ENCODE measurements at regions not wholly inside any gene's neighbourhood (a gene's known extent, or its start where the extent isn't known, plus 50 kb on each side); places are given as distances from the start of the nearest gene placed in this dataset.

DNA sequence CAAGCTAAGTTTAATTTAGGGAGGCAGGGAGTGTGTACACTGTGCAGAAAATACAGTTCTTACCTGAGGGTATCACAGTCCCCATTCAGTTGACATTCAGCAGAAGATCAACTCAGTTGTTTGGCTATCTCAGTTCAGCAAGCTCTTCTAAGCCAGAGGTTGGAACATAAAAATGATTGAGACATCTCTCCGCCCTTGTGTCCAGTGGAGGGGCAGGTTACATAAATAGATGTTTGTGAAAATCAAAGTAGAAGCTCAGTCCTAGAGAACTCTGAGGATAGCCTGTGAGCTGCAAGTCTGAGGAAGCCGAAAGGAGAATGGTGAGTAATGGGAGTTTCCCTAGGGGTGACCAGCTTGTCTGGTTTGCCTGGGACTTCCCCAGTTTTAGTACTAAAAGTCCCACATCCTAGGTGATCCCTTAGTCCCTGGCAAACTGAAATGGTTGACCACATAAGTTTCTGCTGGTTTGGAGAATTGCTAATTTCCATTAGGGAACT is 251.4 kb upstream of the ATP2B1 start:
- intact Hi-C loops (cut with micrococcal nuclease), result loop anchor here (1.0 to 5.0 kb wide), 3 partner anchors 10 to 418 kb away; no protein-coding TSS in a partner anchor
- H3K27me3 Mint-ChIP-seq (ENCODE audit: low read depth), result no peaks in the 10 kb centered on the region
- H3K4me1 Mint-ChIP-seq (ENCODE audit: low read depth), result peaks cover 14% of the 10 kb centered on the region
- peak; percentile 51 for DNase-seq
- CTCF ChIA-PET, result interaction anchor here (0.6 to 1.6 kb wide), 3 partner anchors 10 to 196 kb away, joined by 3 to 5 read pairs (median 5); no protein-coding TSS in a partner anchor
- H3K27ac Mint-ChIP-seq, result no peak overlapping the region
- no peaks in the 10 kb centered on the region for H3K36me3 Mint-ChIP-seq (ENCODE audit: low read depth)
- H3K4me3 Mint-ChIP-seq, result no peak overlapping the region
- H3K9me3 Mint-ChIP-seq, result no peaks in the 10 kb centered on the region

DNA sequence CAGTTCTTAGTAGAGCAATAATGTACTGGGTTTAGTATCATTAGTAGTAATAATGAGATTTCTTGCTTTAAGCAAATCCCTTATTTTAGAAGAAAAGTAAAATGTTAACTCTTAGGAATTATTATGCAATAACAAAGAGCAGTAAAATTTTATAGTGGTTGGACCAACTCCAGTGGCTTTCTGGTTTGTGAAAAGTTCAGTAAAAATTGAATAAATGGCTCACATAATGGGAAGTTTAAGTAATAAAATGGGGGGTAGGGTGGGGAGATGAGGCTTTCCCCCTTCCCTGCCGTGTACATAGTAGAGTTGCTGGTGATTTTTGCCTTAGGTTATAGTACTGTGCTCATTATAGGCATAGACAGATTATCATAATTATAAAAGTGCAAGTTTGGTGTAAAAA is 250.5 kb upstream of the ATP2B1 start:
- Mint-ChIP-seq H3K4me3 (no peak overlapping the region), H3K27me3 (ENCODE audit: low read depth) (no peaks in the 10 kb centered on the region), H3K4me1 (ENCODE audit: low read depth) (peaks cover 14% of the 10 kb centered on the region), H3K27ac (no peak overlapping the region), H3K36me3 (ENCODE audit: low read depth) (no peaks in the 10 kb centered on the region), H3K9me3 (no peaks in the 10 kb centered on the region)
- intact Hi-C loops (cut with micrococcal nuclease), result loop anchor here (10.0 kb wide), 1 partner anchor 944 kb away; no protein-coding TSS in a partner anchor
- DNase-seq, result no peak
- CTCF ChIA-PET, result interaction anchor here (1.6 kb wide), 1 partner anchor 9 kb away, joined by 5 read pairs; no protein-coding TSS in a partner anchor

DNA sequence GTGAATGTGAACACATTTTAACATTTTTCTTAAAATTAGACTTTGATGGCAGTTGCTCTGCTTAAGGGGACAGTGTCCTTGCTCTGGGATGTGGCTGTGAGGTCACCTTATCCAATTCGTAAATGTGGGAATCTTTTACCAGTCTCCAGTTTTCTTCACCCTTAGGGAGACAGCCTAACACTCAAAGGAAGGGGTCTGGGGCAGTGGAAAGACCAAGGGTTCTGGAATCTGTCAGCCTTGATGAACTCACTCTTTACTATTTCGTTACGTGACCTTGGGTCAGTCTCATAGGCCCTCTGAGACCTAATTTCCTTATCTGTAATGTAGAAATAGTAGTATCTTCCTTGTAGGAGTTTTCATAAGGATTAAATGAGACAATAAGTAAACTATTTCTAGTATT is 245.6 kb upstream of the ATP2B1 start:
- intact Hi-C loops (cut with micrococcal nuclease), result loop anchor here (5.0 to 10.0 kb wide), 2 partner anchors 482 to 939 kb away; no protein-coding TSS in a partner anchor
- Mint-ChIP-seq H3K4me3 (no peak overlapping the region), H3K27ac (no peak overlapping the region), H3K36me3 (ENCODE audit: low read depth) (no peaks in the 10 kb centered on the region), H3K4me1 (ENCODE audit: low read depth) (peaks cover 22% of the 10 kb centered on the region), H3K9me3 (no peaks in the 10 kb centered on the region), H3K27me3 (ENCODE audit: low read depth) (no peaks in the 10 kb centered on the region)
- DNase-seq, result no peak
- CTCF ChIA-PET, result no interaction called here

DNA sequence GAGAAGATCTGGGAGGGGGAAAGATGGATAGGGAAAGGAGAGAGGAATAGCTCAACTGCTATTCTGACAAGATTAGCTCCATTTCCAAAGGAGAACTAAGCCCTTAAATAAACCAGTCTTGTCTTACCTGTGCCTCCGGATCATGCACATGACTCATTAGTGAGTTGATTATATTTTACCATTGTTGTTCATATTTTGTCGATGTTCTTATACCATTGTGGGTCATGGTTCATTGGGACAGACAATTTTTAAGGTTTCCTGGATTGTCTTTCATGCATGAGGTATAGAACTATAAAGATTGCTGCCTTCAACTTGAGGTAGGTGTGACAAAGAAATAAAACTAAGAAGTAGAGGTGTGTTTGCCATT is 243.0 kb upstream of the ATP2B1 start:
- CTCF ChIA-PET, result interaction anchor here (0.6 kb wide), 1 partner anchor 252 kb away, joined by 3 read pairs; no protein-coding TSS in a partner anchor
- H3K27ac Mint-ChIP-seq, result no peak overlapping the region
- H3K4me1 Mint-ChIP-seq (ENCODE audit: low read depth), result peaks cover 39% of the 10 kb centered on the region

DNA sequence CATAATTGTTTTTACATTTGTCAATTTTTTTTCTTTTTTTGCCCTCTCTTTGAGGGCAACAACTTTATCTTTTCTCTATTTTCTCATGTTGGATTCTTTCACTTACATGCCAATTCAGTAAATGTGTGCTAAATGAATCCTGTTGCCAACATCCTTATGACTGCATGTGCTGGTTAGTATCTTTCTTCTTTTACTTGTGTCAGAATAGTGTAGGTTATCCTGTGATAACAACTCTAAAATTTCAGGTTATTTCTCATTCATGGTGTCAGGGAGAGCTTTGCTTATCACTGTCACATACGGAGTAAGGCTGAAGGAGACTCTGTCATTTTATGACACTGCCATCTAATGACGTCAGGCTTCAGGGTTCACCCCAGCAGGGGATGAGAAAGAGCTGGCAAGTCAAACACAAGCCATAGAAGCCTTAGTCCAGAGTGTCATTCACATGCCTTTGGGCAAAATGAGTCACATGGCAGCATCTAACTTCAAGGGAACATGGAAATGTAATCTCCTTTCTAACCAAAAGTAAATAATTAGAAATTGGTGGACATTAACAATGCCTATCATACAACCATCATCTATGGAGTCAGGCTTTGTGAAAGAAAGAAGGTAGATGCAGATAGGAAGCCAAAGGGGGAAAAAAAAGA is 242.5 kb upstream of the ATP2B1 start:
- Mint-ChIP-seq H3K27me3 (ENCODE audit: low read depth) (no peaks in the 10 kb centered on the region), H3K36me3 (ENCODE audit: low read depth) (no peaks in the 10 kb centered on the region), H3K9me3 (no peaks in the 10 kb centered on the region), H3K4me1 (ENCODE audit: low read depth) (peaks cover 39% of the 10 kb centered on the region), H3K27ac (no peak overlapping the region), H3K4me3 (no peak overlapping the region)
- peak; percentile 36 for DNase-seq
- CTCF ChIA-PET, result interaction anchor here (0.6 kb wide), 1 partner anchor 252 kb away, joined by 3 read pairs; no protein-coding TSS in a partner anchor
- intact Hi-C loops (cut with micrococcal nuclease), result loop anchor here (2.0 to 10.0 kb wide), 3 partner anchors 288 to 936 kb away; no protein-coding TSS in a partner anchor

More for the DNA sequence above, 243.0 kb upstream of the ATP2B1 start:
- Mint-ChIP-seq H3K9me3 (no peaks in the 10 kb centered on the region), H3K4me3 (no peak overlapping the region), H3K27me3 (ENCODE audit: low read depth) (no peaks in the 10 kb centered on the region), H3K36me3 (ENCODE audit: low read depth) (no peaks in the 10 kb centered on the region)
- DNase-seq, result no peak
- intact Hi-C loops (cut with micrococcal nuclease), result loop anchor here (2.0 to 10.0 kb wide), 3 partner anchors 289 to 937 kb away; no protein-coding TSS in a partner anchor

DNA sequence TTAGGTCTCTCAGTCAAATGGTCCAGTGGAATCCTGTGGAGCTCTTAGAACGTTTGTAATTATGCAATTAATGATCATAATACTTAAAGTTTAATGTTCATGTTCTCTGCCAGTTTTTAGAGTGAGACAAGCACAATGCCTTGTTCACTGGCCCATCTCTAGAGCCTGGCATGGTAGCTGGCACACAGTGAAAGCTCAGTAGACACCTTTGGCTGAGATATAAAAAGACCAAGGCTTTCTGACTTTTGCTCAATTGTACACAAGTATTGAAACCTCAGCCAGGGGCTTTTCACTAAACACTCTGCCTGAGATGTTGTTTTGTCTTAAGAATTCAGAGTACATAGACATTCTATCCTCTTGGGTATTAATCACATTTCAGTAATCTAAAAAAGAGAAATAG is 241.8 kb upstream of the ATP2B1 start:
- Mint-ChIP-seq H3K9me3 (no peaks in the 10 kb centered on the region), H3K27me3 (ENCODE audit: low read depth) (no peaks in the 10 kb centered on the region), H3K4me3 (no peak overlapping the region), H3K4me1 (ENCODE audit: low read depth) (peaks cover 39% of the 10 kb centered on the region), H3K36me3 (ENCODE audit: low read depth) (no peaks in the 10 kb centered on the region), H3K27ac (no peak overlapping the region)
- DNase-seq, result no peak
- CTCF ChIA-PET, result interaction anchor here (0.6 to 1.3 kb wide), 3 partner anchors 10 to 406 kb away, joined by 3 to 5 read pairs (median 4); no protein-coding TSS in a partner anchor
- intact Hi-C loops (cut with micrococcal nuclease), result loop anchor here (1.0 to 10.0 kb wide), 12 partner anchors 10 to 936 kb away; no protein-coding TSS in a partner anchor

DNA sequence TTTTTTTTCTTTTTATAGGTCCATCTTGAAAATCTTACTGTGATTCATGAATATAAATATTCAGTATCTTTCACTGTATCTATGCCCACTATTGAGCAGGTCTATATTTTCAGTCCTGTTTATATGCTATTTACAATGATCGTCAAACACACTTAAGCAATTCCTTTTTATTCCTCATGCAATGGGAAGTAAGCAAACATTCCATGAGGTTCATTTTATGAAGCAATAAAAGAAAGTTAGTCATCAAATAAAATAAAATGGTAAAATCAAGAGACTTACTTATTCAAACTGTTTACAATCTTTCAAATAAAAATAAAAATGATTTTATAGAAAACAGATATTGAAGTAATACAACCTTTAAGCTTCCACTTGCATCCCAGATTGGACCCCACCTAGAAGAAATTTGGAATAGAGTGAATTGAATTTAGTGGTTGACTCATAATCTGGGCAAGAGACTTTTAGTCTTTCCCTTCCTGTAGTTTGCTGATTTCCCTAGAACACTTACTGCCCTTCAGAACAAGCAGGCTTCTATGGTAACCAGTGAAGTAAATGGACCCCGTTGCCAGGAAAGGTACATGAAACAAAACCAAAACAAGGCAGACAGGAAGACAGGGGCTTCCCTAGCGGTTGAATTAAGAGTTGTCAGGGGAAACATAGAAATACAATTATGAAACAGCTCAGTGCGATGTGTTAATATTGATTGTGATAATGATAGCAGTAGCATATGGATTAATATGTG is 241.0 kb upstream of the ATP2B1 start:
- peak; percentile 68 for DNase-seq
- H3K27me3 Mint-ChIP-seq (ENCODE audit: low read depth), result no peaks in the 10 kb centered on the region
- CTCF ChIA-PET, result interaction anchor here (0.6 to 1.3 kb wide), 4 partner anchors 10 to 1730 kb away, joined by 3 to 5 read pairs (median 4); no protein-coding TSS in a partner anchor
- H3K9me3 Mint-ChIP-seq, result no peaks in the 10 kb centered on the region
- no peak overlapping the region for H3K27ac Mint-ChIP-seq
- peaks cover 39% of the 10 kb centered on the region for H3K4me1 Mint-ChIP-seq (ENCODE audit: low read depth)
- H3K36me3 Mint-ChIP-seq (ENCODE audit: low read depth), result no peaks in the 10 kb centered on the region
- intact Hi-C loops (cut with micrococcal nuclease), result loop anchor here (1.0 to 10.0 kb wide), 16 partner anchors 11 to 935 kb away; no protein-coding TSS in a partner anchor
- H3K4me3 Mint-ChIP-seq, result no peak overlapping the region

DNA sequence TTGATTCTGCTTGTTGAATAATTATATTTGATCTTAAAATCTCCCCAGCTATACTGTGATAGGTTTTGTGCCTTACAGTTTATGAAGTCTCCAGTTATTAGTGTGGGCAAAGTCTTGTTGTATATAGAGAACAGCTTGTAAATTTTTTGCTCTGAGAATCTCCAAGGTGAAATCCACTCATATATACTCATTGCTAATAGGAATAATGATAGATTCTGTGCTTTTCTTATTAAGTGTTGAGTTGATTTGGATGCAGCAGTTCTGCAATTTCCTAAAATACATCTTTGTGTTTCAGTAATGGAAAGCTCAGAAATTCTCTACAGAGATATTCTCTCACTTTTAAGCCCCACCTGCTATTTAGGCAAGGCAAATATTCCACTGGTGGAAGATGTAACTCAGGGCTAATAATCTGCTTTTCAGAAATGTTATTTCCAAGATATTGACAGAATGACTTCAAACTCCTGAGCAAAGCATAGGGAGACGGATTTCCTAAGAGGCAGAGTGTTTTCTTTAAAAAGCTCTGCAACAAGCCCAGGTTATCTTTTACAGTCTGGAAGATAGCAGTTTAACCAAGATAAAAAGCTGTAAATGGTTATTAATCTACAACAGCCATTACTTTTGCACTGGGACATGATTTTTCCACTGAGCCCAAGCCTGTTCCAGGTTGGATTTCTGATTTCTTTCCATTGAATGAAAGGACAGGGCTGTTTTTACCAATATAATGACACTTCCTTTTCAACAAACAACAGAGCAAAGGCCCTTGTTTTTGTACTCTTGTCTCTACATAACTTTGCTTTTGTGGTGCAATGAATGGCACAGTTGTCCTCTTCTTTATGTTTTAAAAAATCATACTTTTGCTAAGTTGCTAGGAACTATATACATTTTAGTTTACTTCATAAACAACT is 239.9 kb upstream of the ATP2B1 start:
- CTCF ChIA-PET, result interaction anchor here (1.1 kb wide), 1 partner anchor 34 kb away, joined by 3 read pairs; no protein-coding TSS in a partner anchor
- intact Hi-C loops (cut with micrococcal nuclease), result loop anchor here (1.0 to 10.0 kb wide), 4 partner anchors 12 to 904 kb away; no protein-coding TSS in a partner anchor
- no peaks in the 10 kb centered on the region for H3K27me3 Mint-ChIP-seq (ENCODE audit: low read depth)
- peaks cover 39% of the 10 kb centered on the region for H3K4me1 Mint-ChIP-seq (ENCODE audit: low read depth)
- no peaks in the 10 kb centered on the region for H3K36me3 Mint-ChIP-seq (ENCODE audit: low read depth)
- H3K9me3 Mint-ChIP-seq, result no peaks in the 10 kb centered on the region
- DNase-seq, result no peak
- no peak overlapping the region for H3K27ac Mint-ChIP-seq
- no peak overlapping the region for H3K4me3 Mint-ChIP-seq

DNA sequence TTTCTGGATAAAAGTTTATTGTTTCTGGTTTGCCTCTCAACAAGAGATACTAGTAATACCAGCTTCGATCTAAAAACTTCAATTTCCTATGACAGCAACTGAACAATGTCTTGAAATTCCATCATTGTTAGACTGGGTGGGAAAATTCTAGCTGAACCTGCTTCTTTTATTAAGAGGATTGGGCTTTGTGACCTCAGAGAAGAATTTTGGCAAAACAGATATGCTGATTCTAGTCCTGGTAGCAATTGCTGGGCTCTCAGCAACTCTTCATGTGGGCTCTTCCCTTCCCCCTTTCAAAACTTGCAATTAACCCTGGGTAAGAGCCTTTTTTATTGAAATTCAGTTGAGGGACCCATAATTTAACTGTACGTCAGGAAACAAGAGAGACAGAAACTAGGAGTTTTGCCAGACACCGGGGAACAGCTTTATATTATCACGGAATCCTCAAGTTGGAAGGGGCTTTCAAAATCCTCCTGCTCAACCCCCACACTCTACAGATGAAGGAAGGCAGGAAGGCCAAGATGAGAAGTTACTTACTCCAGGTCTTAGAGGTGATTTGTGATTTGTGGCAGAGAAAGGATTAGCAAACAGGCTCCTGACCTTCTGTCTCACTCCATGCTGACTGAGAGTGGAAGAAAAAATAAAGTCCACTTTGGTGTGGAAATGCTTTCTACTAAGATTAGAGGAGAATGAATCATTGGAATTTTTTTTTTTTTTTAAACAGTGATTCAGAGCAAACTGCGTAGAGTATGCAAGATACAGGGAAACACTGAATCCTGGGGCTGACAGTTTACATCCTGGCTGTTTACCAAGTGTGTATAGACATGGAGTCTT is 239.0 kb upstream of the ATP2B1 start:
- H3K4me3 Mint-ChIP-seq, result no peak overlapping the region
- CTCF ChIA-PET, result interaction anchor here (1.1 kb wide), 1 partner anchor 33 kb away, joined by 3 read pairs; no protein-coding TSS in a partner anchor
- no peaks in the 10 kb centered on the region for H3K27me3 Mint-ChIP-seq (ENCODE audit: low read depth)
- no peaks in the 10 kb centered on the region for H3K9me3 Mint-ChIP-seq
- no peaks in the 10 kb centered on the region for H3K36me3 Mint-ChIP-seq (ENCODE audit: low read depth)
- intact Hi-C loops (cut with micrococcal nuclease), result loop anchor here (2.0 to 10.0 kb wide), 3 partner anchors 140 to 903 kb away; no protein-coding TSS in a partner anchor
- peak; percentile 19 for DNase-seq
- no peak overlapping the region for H3K27ac Mint-ChIP-seq
- peaks cover 44% of the 10 kb centered on the region for H3K4me1 Mint-ChIP-seq (ENCODE audit: low read depth)

DNA sequence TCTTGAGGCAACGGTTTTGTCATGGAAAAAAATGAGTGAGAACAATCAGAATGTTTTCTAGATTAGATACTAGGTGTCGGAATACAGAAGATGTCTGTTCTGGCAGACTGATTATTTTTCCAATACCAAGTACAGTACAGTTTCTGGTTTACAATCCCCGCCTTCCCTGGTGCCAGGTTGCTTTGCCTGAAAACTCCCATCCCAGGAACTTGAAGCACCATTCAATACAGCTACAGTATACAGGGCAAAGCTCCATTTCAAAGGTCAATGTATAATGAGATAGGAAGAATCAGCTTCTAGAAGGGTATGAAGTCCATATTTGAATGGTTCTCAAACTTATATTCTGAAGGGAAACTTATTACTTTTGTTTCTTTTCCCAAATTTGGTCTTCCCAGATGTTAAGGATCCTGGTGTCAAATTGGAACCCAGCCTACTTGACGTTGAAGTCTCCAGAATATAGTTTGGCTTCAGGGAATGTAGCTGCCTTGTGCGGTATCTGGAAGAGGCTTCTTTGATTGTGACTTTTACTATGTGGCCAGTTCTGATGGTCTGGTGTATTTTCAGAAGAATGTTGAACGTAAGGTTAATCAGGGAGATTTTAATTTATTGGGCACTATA is 238.0 kb upstream of the ATP2B1 start:
- Mint-ChIP-seq H3K27me3 (ENCODE audit: low read depth) (no peaks in the 10 kb centered on the region), H3K36me3 (ENCODE audit: low read depth) (no peaks in the 10 kb centered on the region), H3K9me3 (no peaks in the 10 kb centered on the region), H3K4me3 (no peak overlapping the region), H3K4me1 (ENCODE audit: low read depth) (peaks cover 47% of the 10 kb centered on the region), H3K27ac (no peak overlapping the region)
- CTCF ChIA-PET, result interaction anchor here (0.6 kb wide), 1 partner anchor 159 kb away, joined by 4 read pairs; no protein-coding TSS in a partner anchor
- intact Hi-C loops (cut with micrococcal nuclease), result loop anchor here (5.0 to 10.0 kb wide), 2 partner anchors 141 to 902 kb away; no protein-coding TSS in a partner anchor
- DNase-seq, result no peak
